ENCODE measurements at regions not wholly inside any gene's neighbourhood (a gene's known extent, or its start where the extent isn't known, plus 50 kb on each side); places are given as distances from the start of the nearest gene placed in this dataset.

DNA sequence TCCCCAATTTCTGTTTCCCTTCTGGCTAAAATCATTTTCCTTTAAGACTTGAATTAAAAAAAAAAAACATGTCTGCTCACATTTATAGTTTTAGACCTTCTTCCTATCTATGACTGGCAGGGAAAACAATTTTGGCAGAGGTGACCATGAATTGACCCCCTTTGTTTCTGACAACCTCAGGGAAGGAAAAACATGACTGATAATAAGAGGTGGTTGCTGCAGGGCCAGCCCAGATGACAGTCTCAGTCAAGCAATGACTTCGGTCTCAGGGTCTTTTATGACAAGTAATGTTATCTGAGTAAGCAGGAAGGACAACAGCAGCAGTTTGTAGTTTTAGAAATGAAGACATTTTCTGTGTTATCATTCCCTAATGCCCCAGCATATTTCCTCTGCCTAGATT lies 430.9 kb downstream of the LRIG3 start:
- H3K9me3 ChIP-seq (ENCODE audit: low read length) = no peaks in the 10 kb centered on the region
- H3K36me3 ChIP-seq (ENCODE audit: insufficient read depth, low read length) = no peaks in the 10 kb centered on the region
- no peak for DNase-seq
- no peak overlapping the region for H3K27ac ChIP-seq (ENCODE audit: low read length)
- H3K79me2 ChIP-seq (ENCODE audit: low read length) = no peaks in the 10 kb centered on the region
- no peak overlapping the region for H2AFZ ChIP-seq (ENCODE audit: low read length)
- H3K9me2 ChIP-seq (replicated peaks; ENCODE audit: insufficient read depth, low read length) = no peaks in the 10 kb centered on the region
- no peak overlapping the region for H3K4me3 ChIP-seq (ENCODE audit: low read length)
- H3K4me1 ChIP-seq (ENCODE audit: low read length) = peaks cover 5% of the 10 kb centered on the region
- H4K20me1 ChIP-seq (ENCODE audit: insufficient read depth, low read depth, low read length) = no peaks in the 10 kb centered on the region
- H3K9ac ChIP-seq (ENCODE audit: low read length) = no peak overlapping the region
- H3K4me2 ChIP-seq (ENCODE audit: low read depth, low read length, poor library complexity, severe bottlenecking) = no peak overlapping the region
- H3K27me3 ChIP-seq (ENCODE audit: low read length) = 0 out of 2 replicates have a peak, but pooled peaks cover 3% of the 10 kb centered on the region

DNA sequence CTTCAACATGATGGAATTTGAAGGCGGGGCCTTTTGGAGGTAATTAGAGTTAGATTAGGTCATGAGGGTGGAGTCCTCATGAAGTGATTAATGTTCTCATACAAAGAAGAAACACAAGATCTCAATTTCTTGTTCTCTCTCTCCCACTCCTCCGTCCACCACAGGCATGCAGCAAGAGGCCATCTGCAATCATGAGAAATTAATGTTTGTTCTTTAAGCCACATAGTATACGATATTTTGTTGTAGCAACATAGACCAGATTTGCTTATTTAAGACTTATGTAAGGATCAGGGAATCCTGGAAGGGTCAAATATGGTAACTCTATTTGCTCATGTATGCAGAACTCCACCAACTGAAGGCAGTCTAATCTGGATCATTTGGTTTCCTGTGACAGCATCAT lies 429.0 kb downstream of the LRIG3 start:
- no peak overlapping the region for H3K4me3 ChIP-seq (ENCODE audit: low read length)
- DNase-seq = no peak
- H2AFZ ChIP-seq (ENCODE audit: low read length) = no peak overlapping the region

DNA sequence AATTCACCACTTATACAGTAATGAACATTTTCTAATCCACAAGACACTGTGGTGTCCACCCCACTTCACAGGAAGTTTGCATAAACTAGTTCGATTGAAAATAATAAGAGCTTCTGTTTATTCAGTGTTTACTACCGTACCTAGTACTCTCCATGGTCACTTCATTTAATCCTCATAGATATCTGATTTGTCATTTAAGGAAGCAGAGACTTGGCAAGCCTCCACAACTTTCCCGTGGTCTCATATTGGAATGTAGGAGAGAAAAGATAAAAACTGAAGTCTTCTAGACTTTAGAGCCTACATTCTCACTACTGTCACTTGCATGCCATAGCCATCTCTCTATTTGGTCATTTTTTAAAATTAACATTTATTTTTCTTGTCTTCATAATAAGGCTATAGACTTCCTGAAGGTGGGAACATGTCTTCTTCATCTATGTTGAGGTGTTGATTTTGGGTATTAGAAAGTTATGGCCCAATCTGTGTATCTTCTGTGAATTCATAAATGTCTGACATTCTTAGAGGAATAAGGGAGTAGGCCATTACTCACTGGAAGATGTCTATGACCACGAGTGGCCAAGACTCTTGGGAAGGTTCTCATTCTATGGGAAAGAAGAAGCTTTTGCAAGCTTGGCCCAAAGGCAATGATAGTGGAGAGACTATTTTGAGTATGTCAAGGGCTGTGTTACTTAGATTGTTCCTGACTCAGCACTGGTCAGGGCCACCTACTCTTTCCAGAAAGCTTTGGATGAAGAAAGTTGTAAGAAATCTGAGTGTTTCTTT lies 423.7 kb downstream of the LRIG3 start:
- DNase-seq = no peak
- Histone ChIP-seq H3K36me3 (ENCODE audit: insufficient read depth, low read length) (no peaks in the 10 kb centered on the region), H3K4me1 (ENCODE audit: low read length) (no peaks in the 10 kb centered on the region), H3K9ac (ENCODE audit: low read length) (no peak overlapping the region), H3K79me2 (ENCODE audit: low read length) (no peaks in the 10 kb centered on the region), H4K20me1 (ENCODE audit: insufficient read depth, low read depth, low read length) (no peaks in the 10 kb centered on the region), H3K9me3 (ENCODE audit: low read length) (no peaks in the 10 kb centered on the region), H3K4me3 (ENCODE audit: low read length) (no peak overlapping the region), H3K27ac (ENCODE audit: low read length) (no peak overlapping the region), H3K9me2 (replicated peaks; ENCODE audit: insufficient read depth, low read length) (no peaks in the 10 kb centered on the region), H2AFZ (ENCODE audit: low read length) (no peak overlapping the region), H3K27me3 (ENCODE audit: low read length) (no peaks in the 10 kb centered on the region), H3K4me2 (ENCODE audit: low read depth, low read length, poor library complexity, severe bottlenecking) (no peak overlapping the region)

More for the DNA sequence above, 429.0 kb downstream of the LRIG3 start:
- peaks cover 5% of the 10 kb centered on the region for H3K4me1 ChIP-seq (ENCODE audit: low read length)
- H3K9ac ChIP-seq (ENCODE audit: low read length) = no peak overlapping the region
- H3K79me2 ChIP-seq (ENCODE audit: low read length) = no peaks in the 10 kb centered on the region
- no peak overlapping the region for H3K4me2 ChIP-seq (ENCODE audit: low read depth, low read length, poor library complexity, severe bottlenecking)
- H3K36me3 ChIP-seq (ENCODE audit: insufficient read depth, low read length) = no peaks in the 10 kb centered on the region
- no peaks in the 10 kb centered on the region for H3K9me3 ChIP-seq (ENCODE audit: low read length)
- no peak overlapping the region for H3K27ac ChIP-seq (ENCODE audit: low read length)
- 0 out of 2 replicates have a peak, but pooled peaks cover 3% of the 10 kb centered on the region for H3K27me3 ChIP-seq (ENCODE audit: low read length)
- H3K9me2 ChIP-seq (replicated peaks; ENCODE audit: insufficient read depth, low read length) = no peaks in the 10 kb centered on the region
- no peaks in the 10 kb centered on the region for H4K20me1 ChIP-seq (ENCODE audit: insufficient read depth, low read depth, low read length)

DNA sequence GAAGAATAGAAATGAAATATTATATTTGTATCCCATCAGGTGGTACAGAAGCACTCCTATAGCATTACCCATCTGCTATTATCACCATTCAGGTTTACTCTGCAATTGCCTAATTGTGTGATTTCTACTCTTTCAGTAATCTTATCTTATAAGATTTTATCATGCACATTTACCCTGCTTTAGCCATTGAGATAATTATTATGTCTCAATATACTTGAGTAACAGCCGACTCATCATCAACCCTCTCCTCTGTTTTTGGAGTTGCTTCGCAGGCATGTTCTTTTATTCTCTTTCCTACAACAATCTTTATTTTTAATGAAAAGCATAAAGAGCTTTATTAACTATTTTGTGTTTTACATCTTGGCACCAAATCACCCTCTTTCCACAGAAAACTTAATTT lies 419.9 kb downstream of the LRIG3 start:
- Histone ChIP-seq H3K27me3 (ENCODE audit: low read length) (no peaks in the 10 kb centered on the region), H3K36me3 (ENCODE audit: insufficient read depth, low read length) (no peaks in the 10 kb centered on the region), H4K20me1 (ENCODE audit: insufficient read depth, low read depth, low read length) (no peaks in the 10 kb centered on the region), H3K79me2 (ENCODE audit: low read length) (no peaks in the 10 kb centered on the region), H2AFZ (ENCODE audit: low read length) (no peak overlapping the region), H3K9me3 (ENCODE audit: low read length) (no peaks in the 10 kb centered on the region), H3K4me1 (ENCODE audit: low read length) (no peaks in the 10 kb centered on the region), H3K9me2 (replicated peaks; ENCODE audit: insufficient read depth, low read length) (no peaks in the 10 kb centered on the region), H3K9ac (ENCODE audit: low read length) (no peak overlapping the region), H3K4me2 (ENCODE audit: low read depth, low read length, poor library complexity, severe bottlenecking) (no peak overlapping the region), H3K27ac (ENCODE audit: low read length) (no peak overlapping the region), H3K4me3 (ENCODE audit: low read length) (no peak overlapping the region)
- DNase-seq = no peak

DNA sequence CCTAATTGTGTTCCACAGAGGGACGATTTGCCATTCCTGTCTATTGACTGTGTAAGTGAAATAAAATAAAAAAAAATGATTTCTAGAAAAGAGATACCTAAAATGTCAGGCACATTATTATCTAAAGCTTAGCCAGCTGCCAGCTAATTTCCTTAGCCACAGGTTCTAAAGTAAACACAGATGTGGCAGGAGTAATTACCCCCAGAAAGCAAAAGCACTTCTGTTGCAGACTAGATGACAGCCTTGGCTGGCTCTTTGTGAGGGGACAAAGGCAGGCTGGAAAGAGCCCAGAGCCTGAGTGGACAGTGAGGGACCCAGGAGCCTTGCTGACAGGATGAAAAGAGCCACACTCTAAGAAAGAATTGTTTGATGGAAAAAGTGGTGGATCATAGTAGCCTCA lies 418.1 kb downstream of the LRIG3 start:
- no peak overlapping the region for H3K27ac ChIP-seq (ENCODE audit: low read length)
- no peaks in the 10 kb centered on the region for H3K79me2 ChIP-seq (ENCODE audit: low read length)
- no peaks in the 10 kb centered on the region for H4K20me1 ChIP-seq (ENCODE audit: insufficient read depth, low read depth, low read length)
- H3K27me3 ChIP-seq (ENCODE audit: low read length) = no peaks in the 10 kb centered on the region
- H3K4me3 ChIP-seq (ENCODE audit: low read length) = no peak overlapping the region
- H3K4me2 ChIP-seq (ENCODE audit: low read depth, low read length, poor library complexity, severe bottlenecking) = no peak overlapping the region
- H3K9me2 ChIP-seq (replicated peaks; ENCODE audit: insufficient read depth, low read length) = no peaks in the 10 kb centered on the region
- no peaks in the 10 kb centered on the region for H3K36me3 ChIP-seq (ENCODE audit: insufficient read depth, low read length)
- H3K9ac ChIP-seq (ENCODE audit: low read length) = no peak overlapping the region
- H3K4me1 ChIP-seq (ENCODE audit: low read length) = no peaks in the 10 kb centered on the region
- no peaks in the 10 kb centered on the region for H3K9me3 ChIP-seq (ENCODE audit: low read length)
- DNase-seq = no peak
- H2AFZ ChIP-seq (ENCODE audit: low read length) = no peak overlapping the region

DNA sequence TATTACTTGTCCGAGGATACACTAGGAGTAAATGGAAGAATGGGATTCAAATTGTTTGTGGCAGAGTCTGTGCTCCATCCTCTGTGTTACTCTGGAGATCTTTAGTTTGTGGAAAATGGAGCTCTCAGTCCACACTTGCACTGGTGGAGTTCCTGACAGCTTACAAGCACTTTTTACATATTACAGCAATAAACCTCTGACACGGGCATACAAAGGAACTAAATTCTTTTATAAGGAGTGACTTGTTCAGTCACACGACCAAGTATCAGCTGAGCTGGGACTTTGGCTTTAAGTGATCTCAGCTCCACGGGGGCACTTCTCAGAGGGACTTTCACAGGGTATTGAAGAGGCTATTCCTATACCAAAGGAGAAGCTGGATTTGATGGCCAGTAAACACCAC lies 417.5 kb downstream of the LRIG3 start:
- Histone ChIP-seq H3K9ac (ENCODE audit: low read length) (no peak overlapping the region), H3K4me2 (ENCODE audit: low read depth, low read length, poor library complexity, severe bottlenecking) (no peak overlapping the region), H3K36me3 (ENCODE audit: insufficient read depth, low read length) (no peaks in the 10 kb centered on the region), H3K9me3 (ENCODE audit: low read length) (no peaks in the 10 kb centered on the region), H3K27ac (ENCODE audit: low read length) (no peak overlapping the region), H2AFZ (ENCODE audit: low read length) (no peak overlapping the region), H3K79me2 (ENCODE audit: low read length) (no peaks in the 10 kb centered on the region), H4K20me1 (ENCODE audit: insufficient read depth, low read depth, low read length) (no peaks in the 10 kb centered on the region), H3K4me1 (ENCODE audit: low read length) (no peaks in the 10 kb centered on the region), H3K4me3 (ENCODE audit: low read length) (no peak overlapping the region), H3K9me2 (replicated peaks; ENCODE audit: insufficient read depth, low read length) (no peaks in the 10 kb centered on the region), H3K27me3 (ENCODE audit: low read length) (no peaks in the 10 kb centered on the region)
- DNase-seq = no peak

DNA sequence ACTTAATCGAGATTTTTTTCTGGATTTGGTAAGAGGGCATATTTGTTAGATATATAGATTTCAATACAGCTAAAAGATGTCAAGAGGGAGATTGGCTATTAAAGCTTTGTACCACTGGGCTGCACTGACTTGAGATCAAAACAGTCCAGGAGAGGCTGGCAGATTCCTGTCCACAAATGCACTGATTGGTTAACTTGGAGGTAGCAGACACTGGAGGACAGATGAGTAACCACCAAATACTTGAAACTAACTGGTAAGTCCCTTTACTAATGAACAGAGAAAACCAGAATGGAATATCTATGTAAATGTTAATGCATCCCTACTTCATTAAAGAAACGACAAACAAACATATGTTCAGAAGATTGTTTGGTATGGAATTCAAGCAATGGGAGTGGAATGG lies 416.6 kb downstream of the LRIG3 start:
- Histone ChIP-seq H3K27ac (ENCODE audit: low read length) (no peak overlapping the region), H3K79me2 (ENCODE audit: low read length) (no peaks in the 10 kb centered on the region), H3K27me3 (ENCODE audit: low read length) (no peaks in the 10 kb centered on the region), H3K9me3 (ENCODE audit: low read length) (no peaks in the 10 kb centered on the region), H3K4me3 (ENCODE audit: low read length) (no peak overlapping the region), H2AFZ (ENCODE audit: low read length) (no peak overlapping the region), H3K4me2 (ENCODE audit: low read depth, low read length, poor library complexity, severe bottlenecking) (no peak overlapping the region), H3K9ac (ENCODE audit: low read length) (no peak overlapping the region), H4K20me1 (ENCODE audit: insufficient read depth, low read depth, low read length) (no peaks in the 10 kb centered on the region), H3K9me2 (replicated peaks; ENCODE audit: insufficient read depth, low read length) (no peaks in the 10 kb centered on the region), H3K4me1 (ENCODE audit: low read length) (no peaks in the 10 kb centered on the region), H3K36me3 (ENCODE audit: insufficient read depth, low read length) (no peaks in the 10 kb centered on the region)
- no peak for DNase-seq

DNA sequence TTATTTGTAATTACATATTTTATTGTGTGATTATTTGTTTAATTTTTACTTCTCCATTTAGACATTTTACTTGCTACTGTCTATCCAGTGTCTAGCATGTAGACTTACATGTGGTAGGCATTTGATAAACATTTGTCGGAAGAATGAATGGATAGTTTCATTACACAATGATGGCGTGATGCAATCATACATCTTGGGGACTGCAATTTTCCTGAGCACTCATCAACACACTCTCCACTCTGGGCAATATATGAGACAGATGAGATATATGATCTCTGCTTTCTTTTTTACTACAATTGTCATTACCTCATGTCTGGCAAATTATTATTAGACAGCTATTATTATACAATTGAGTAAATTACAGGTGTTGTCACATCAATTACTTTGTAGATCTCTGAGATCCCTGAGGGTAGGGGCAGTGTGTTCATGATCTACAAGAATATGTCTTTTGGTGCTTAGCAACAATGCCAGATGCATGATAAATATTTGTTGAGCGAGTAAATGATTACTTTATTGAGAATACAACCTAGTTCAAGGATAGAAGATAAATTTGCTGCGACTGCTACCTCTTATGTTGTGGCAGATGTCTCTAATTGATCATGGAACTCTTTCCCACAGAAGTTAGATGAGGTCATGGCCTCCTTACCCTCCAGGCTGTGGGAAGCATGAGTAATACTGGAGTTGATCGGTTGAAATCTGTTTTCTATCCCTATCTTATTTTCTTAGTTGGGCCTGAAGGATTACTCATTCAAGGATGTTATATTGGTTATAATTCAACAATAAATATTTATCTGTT lies 416.0 kb downstream of the LRIG3 start:
- Histone ChIP-seq H3K4me3 (ENCODE audit: low read length) (no peak overlapping the region), H3K79me2 (ENCODE audit: low read length) (no peaks in the 10 kb centered on the region), H3K9me3 (ENCODE audit: low read length) (no peaks in the 10 kb centered on the region), H3K9ac (ENCODE audit: low read length) (no peak overlapping the region), H3K9me2 (replicated peaks; ENCODE audit: insufficient read depth, low read length) (0 out of 2 replicates have a peak, but pooled peaks cover 2% of the 10 kb centered on the region), H3K4me1 (ENCODE audit: low read length) (no peaks in the 10 kb centered on the region), H4K20me1 (ENCODE audit: insufficient read depth, low read depth, low read length) (no peaks in the 10 kb centered on the region), H3K4me2 (ENCODE audit: low read depth, low read length, poor library complexity, severe bottlenecking) (no peak overlapping the region), H3K36me3 (ENCODE audit: insufficient read depth, low read length) (no peaks in the 10 kb centered on the region), H2AFZ (ENCODE audit: low read length) (no peak overlapping the region), H3K27me3 (ENCODE audit: low read length) (no peaks in the 10 kb centered on the region), H3K27ac (ENCODE audit: low read length) (no peak overlapping the region)
- no peak for DNase-seq
